PC-3 (cell line): ENCODE measurements at regions not wholly inside any gene's neighbourhood (a gene's known extent, or its start where the extent isn't known, plus 50 kb on each side); places are given as distances from the start of the nearest gene placed in this dataset.

Source experiments
- ATAC-seq: fragments of 200-7000 bp; cut with Tn5 transposase; 2 replicates; pipeline ENCODE4 v1.9.1; 2020; ENCODE audit warnings: mild to moderate bottlenecking, moderate library complexity
- BruUV-seq: library from RNA; stranded (reverse); fragments of 400-500 nt; replicated peaks from 2 replicates; lab custom pipeline; 2021; lab: Mats Ljungman, UMichigan
- CTCF ChIA-PET: fragments of 300-600 bp; sonication (Branson Sonifier 250); formaldehyde crosslinking; loops from one replicate; lab custom pipeline; 2022; ENCODE audit warnings: antibody characterized with exemption; lab: Charles Lee
- POLR2A ChIA-PET: fragments of 300-600 bp; sonication (Branson Sonifier 250); formaldehyde crosslinking; loops from one replicate; lab custom pipeline; 2022; ENCODE audit warnings: antibody characterized with exemption; ENCODE audit not compliant: unreplicated experiment; lab: Charles Lee
- DNase-seq: peaks from one replicate; pipeline ENCODE4 v3.0.0-alpha.2; 2015
- H2AFZ ChIP-seq: fragments of 300-600 bp; sonication (generic); 2 replicates; pipeline ENCODE4 v1.6.0; 2016; ENCODE audit warnings: antibody characterized with exemption, low read length
- H3F3A ChIP-seq: fragments of 300-600 bp; sonication (generic); one replicate; pipeline ENCODE4 v1.6.0; 2017; ENCODE audit warnings: antibody characterized with exemption, low read length, control low read depth, mild to moderate bottlenecking; ENCODE audit not compliant: unreplicated experiment
- H3K27ac ChIP-seq: fragments of 300-600 bp; sonication (generic); 2 replicates; pipeline ENCODE4 v1.5.1; 2016; ENCODE audit warnings: mild to moderate bottlenecking, low read length
- H3K27me3 ChIP-seq: fragments of 300-600 bp; sonication (generic); 2 replicates; pipeline ENCODE4 v1.6.1; 2016; ENCODE audit warnings: low read length, mixed read lengths
- H3K36me3 ChIP-seq: fragments of 300-600 bp; sonication (generic); 2 replicates; pipeline ENCODE4 v1.6.1; 2016; ENCODE audit warnings: low read depth, mixed run types, low read length, mixed read lengths
- H3K4me1 ChIP-seq: fragments of 300-600 bp; sonication (generic); 2 replicates; pipeline ENCODE4 v1.5.1; 2016; ENCODE audit warnings: low read length; ENCODE audit not compliant: insufficient read depth
- H3K4me2 ChIP-seq: fragments of 300-600 bp; sonication (generic); 2 replicates; pipeline ENCODE4 v1.6.0; 2016; ENCODE audit warnings: low read length
- H3K4me3 ChIP-seq: fragments of 300-600 bp; sonication (generic); 2 replicates; pipeline ENCODE4 v1.5.1; 2016; ENCODE audit warnings: mild to moderate bottlenecking, low read length, mixed read lengths
- H3K79me2 ChIP-seq: fragments of 300-600 bp; sonication (generic); 2 replicates; pipeline ENCODE4 v1.6.1; 2017; ENCODE audit warnings: low read length, mixed read lengths
- H3K9ac ChIP-seq: fragments of 300-600 bp; sonication (generic); 2 replicates; pipeline ENCODE4 v1.6.0; 2016; ENCODE audit warnings: mild to moderate bottlenecking, low read length
- H3K9me2 ChIP-seq: fragments of 300-600 bp; sonication (generic); replicated peaks from 2 replicates; pipeline ENCODE4 v1.6.1; 2016; ENCODE audit warnings: mixed run types, low read length, mixed read lengths
- H3K9me3 ChIP-seq: fragments of 300-600 bp; sonication (generic); 2 replicates; pipeline ENCODE4 v1.6.1; 2016; ENCODE audit warnings: low read length, mixed read lengths
- H4K20me1 ChIP-seq: fragments of 300-600 bp; sonication (generic); 2 replicates; pipeline ENCODE4 v1.6.1; 2016; ENCODE audit warnings: low read length, mixed read lengths
- CTCF ChIP-seq: fragments of 300-600 bp; sonication (generic); conservative IDR thresholded peaks from 2 replicates; pipeline ENCODE4 v1.5.1; 2017; ENCODE audit warnings: antibody characterized with exemption, low read depth, mild to moderate bottlenecking, low read length
- EZH2 ChIP-seq: fragments of 300-600 bp; sonication (generic); IDR thresholded peaks from one replicate; pipeline ENCODE4 v1.6.1; 2017; ENCODE audit warnings: antibody characterized with exemption, mild to moderate bottlenecking, low read length; ENCODE audit not compliant: unreplicated experiment
- EZH2phosphoT487 ChIP-seq: fragments of 300-600 bp; sonication (generic); IDR thresholded peaks from 2 replicates; pipeline ENCODE4 v1.6.1; 2018; ENCODE audit warnings: mild to moderate bottlenecking, antibody characterized with exemption, low read length, borderline replicate concordance
- intact Hi-C: fragments of 100-400 bp; cut with micrococcal nuclease; formaldehyde crosslinking; loops from 2 replicates; pipeline ENCODE4 v1.9.0; 2023

GRCh38 chr5:120228262-120229031 is 235.7 kb upstream of the PRR16 start:
- Histone ChIP-seq H3K79me2 (no peaks in the 10 kb centered on the region), H3K9ac (no peak overlapping the region), H3K36me3 (no peaks in the 10 kb centered on the region), H3K9me3 (no peaks in the 10 kb centered on the region), H3K4me1 (no peaks in the 10 kb centered on the region), H3K9me2 (no peaks in the 10 kb centered on the region), H3K4me2 (no peak overlapping the region), H3K4me3 (no peak overlapping the region), H3K27me3 (no peaks in the 10 kb centered on the region), H2AFZ (no peak overlapping the region), H3K27ac (no peak overlapping the region), H4K20me1 (no peaks in the 10 kb centered on the region), H3F3A (no peaks in the 10 kb centered on the region)
- no TSS peak for BruUV-seq
- ChIA-PET POLR2A (no interaction called here), CTCF (no interaction called here)
- TF ChIP-seq EZH2 (no peak), EZH2phosphoT487 (no peak), CTCF (no peak)
- intact Hi-C loops, result no loop called here
- ATAC-seq (no peak), DNase-seq (no peak)

GRCh38 chr5:120229036-120229435 is 235.1 kb upstream of the PRR16 start:
- ChIA-PET CTCF (no interaction called here), POLR2A (no interaction called here)
- Histone ChIP-seq H3K4me1 (no peaks in the 10 kb centered on the region), H3K79me2 (no peaks in the 10 kb centered on the region), H3K4me2 (no peak overlapping the region), H3K9me3 (no peaks in the 10 kb centered on the region), H3K4me3 (no peak overlapping the region), H3F3A (no peaks in the 10 kb centered on the region), H3K27me3 (no peaks in the 10 kb centered on the region), H2AFZ (no peak overlapping the region), H3K9me2 (no peaks in the 10 kb centered on the region), H3K9ac (no peak overlapping the region), H3K27ac (no peak overlapping the region), H3K36me3 (no peaks in the 10 kb centered on the region), H4K20me1 (no peaks in the 10 kb centered on the region)
- ATAC-seq (no peak), DNase-seq (no peak)
- TF ChIP-seq EZH2phosphoT487, result no peak
- no peak for TF ChIP-seq CTCF
- TF ChIP-seq EZH2, result no peak
- no TSS peak for BruUV-seq
- intact Hi-C loops, result no loop called here

DNA sequence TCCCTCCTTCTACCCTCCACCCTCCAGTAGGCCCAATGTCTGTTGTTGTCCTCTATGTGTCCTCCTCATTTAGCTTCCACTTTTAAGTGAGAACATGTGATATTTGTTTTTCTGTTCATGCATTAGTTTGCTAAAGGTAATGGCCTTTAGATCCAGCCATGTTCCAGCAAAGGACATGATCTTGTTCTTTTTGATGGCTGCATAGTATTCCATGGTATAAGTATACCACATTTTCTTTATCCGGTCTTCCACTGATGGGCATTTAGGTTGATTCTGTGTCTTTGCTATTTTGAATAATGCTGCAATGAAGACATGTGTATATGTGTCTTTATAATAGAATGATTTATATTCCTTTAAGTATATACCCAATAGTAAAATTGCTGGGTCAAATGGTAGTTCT is 232.5 kb upstream of the PRR16 start:
- H3K4me3 ChIP-seq, result no peak overlapping the region
- H3K79me2 ChIP-seq, result no peaks in the 10 kb centered on the region
- H3K9me3 ChIP-seq, result no peaks in the 10 kb centered on the region
- H3K4me1 ChIP-seq, result no peaks in the 10 kb centered on the region
- no peaks in the 10 kb centered on the region for H3K9me2 ChIP-seq
- H3K36me3 ChIP-seq, result no peaks in the 10 kb centered on the region
- DNase-seq (no peak), ATAC-seq (no peak)
- intact Hi-C loops, result no loop called here
- TF ChIP-seq CTCF (no peak), EZH2 (no peak), EZH2phosphoT487 (no peak)
- no peak overlapping the region for H3K9ac ChIP-seq
- H3K27ac ChIP-seq, result no peak overlapping the region
- no peak overlapping the region for H2AFZ ChIP-seq
- no peaks in the 10 kb centered on the region for H4K20me1 ChIP-seq
- no peaks in the 10 kb centered on the region for H3K27me3 ChIP-seq
- H3F3A ChIP-seq, result no peaks in the 10 kb centered on the region
- ChIA-PET POLR2A (no interaction called here), CTCF (no interaction called here)
- H3K4me2 ChIP-seq, result no peak overlapping the region
- BruUV-seq, result no TSS peak
